Keratinocyte (primary cell): ENCODE measurements at regions not wholly inside any gene's neighbourhood (a gene's known extent, or its start where the extent isn't known, plus 50 kb on each side); places are given as distances from the start of the nearest gene placed in this dataset.

Experiments
- DNase-seq: peaks from one replicate; pipeline ENCODE4 v3.0.0-alpha.2; 2011; ENCODE audit warnings: low read depth, missing footprints, low spot score
- FAIRE-seq: peaks from 2 replicates; lab custom pipeline; 2011; peaks lifted over from hg19 to GRCh38; lab: Jason Lieb, UNC
- H2AFZ ChIP-seq: 2 replicates; pipeline ENCODE4 v1.6.0; 2012; ENCODE audit warnings: low read length, control low read depth, inconsistent platforms; ENCODE audit not compliant: control insufficient read depth
- H3K27ac ChIP-seq: 2 replicates; pipeline ENCODE4 v1.5.1; 2011; ENCODE audit warnings: low read length; ENCODE audit not compliant: control insufficient read depth, insufficient read depth
- H3K27me3 ChIP-seq: 3 replicates; pipeline ENCODE4 v1.6.0; 2011; ENCODE audit warnings: low read length; ENCODE audit not compliant: control insufficient read depth, insufficient read depth; ENCODE audit errors: extremely low read depth
- H3K36me3 ChIP-seq, 2 experiments: 2 replicates in 1 of 2; 3 replicates in 1 of 2; pipeline ENCODE4 v1.5.1; 2011; ENCODE audit warnings: low read length in 2 of 2, mild to moderate bottlenecking in 1 of 2; ENCODE audit not compliant: control insufficient read depth in 2 of 2, insufficient read depth in 2 of 2; ENCODE audit errors: extremely low read depth in 1 of 2
- H3K4me1 ChIP-seq: 3 replicates; pipeline ENCODE4 v1.5.1; 2011; ENCODE audit warnings: low read length; ENCODE audit not compliant: control insufficient read depth, insufficient read depth; ENCODE audit errors: extremely low read depth
- H3K4me2 ChIP-seq: 3 replicates; pipeline ENCODE4 v1.6.0; 2011; ENCODE audit warnings: low read depth, low read length; ENCODE audit not compliant: control insufficient read depth, insufficient read depth; ENCODE audit errors: extremely low read depth
- H3K4me3 ChIP-seq, 3 experiments: fragments of 200-600 bp in 1 of 3; sonication (generic) in 1 of 3; 2 replicates in 2 of 3; 3 replicates in 1 of 3; pipeline ENCODE4 v1.5.1; 2011 to 2016; ENCODE audit warnings: low read length in 3 of 3, mild to moderate bottlenecking in 3 of 3, control low read depth in 2 of 3, inconsistent platforms in 1 of 3, low read depth in 1 of 3, mixed read lengths in 1 of 3, mixed run types in 1 of 3, moderate library complexity in 1 of 3; ENCODE audit not compliant: control insufficient read depth in 2 of 3, insufficient read depth in 2 of 3; ENCODE audit errors: extremely low read depth in 1 of 3
- H3K79me2 ChIP-seq: 2 replicates; pipeline ENCODE4 v1.6.0; 2012; ENCODE audit warnings: low read length; ENCODE audit not compliant: control insufficient read depth, insufficient read depth
- H3K9ac ChIP-seq: 3 replicates; pipeline ENCODE4 v1.6.0; 2011; ENCODE audit warnings: low read length; ENCODE audit not compliant: control insufficient read depth, insufficient read depth; ENCODE audit errors: extremely low read depth
- H3K9me1 ChIP-seq: 3 replicates; pipeline ENCODE4 v1.6.0; 2011; ENCODE audit warnings: low read length; ENCODE audit not compliant: control insufficient read depth, insufficient read depth; ENCODE audit errors: extremely low read depth
- H3K9me3 ChIP-seq: 2 replicates; pipeline ENCODE4 v1.5.1; 2012; ENCODE audit warnings: low read depth, low read length; ENCODE audit not compliant: control insufficient read depth
- H4K20me1 ChIP-seq: 3 replicates; pipeline ENCODE4 v1.6.0; 2011; ENCODE audit warnings: low read length; ENCODE audit not compliant: control insufficient read depth, insufficient read depth; ENCODE audit errors: extremely low read depth
- CTCF ChIP-seq, 3 experiments: IDR thresholded peaks in 1 of 3; conservative IDR thresholded peaks in 1 of 3; optimal IDR thresholded peaks in 1 of 3; 2 replicates in 2 of 3; 3 replicates in 1 of 3; pipeline versions ENCODE3 to v1.5.1; 2011; ENCODE audit warnings: low read length in 3 of 3, mild to moderate bottlenecking in 3 of 3, moderate library complexity in 2 of 3, control low read depth in 1 of 3, inconsistent platforms in 1 of 3; ENCODE audit not compliant: insufficient read depth in 2 of 3; ENCODE audit errors: extremely low read depth in 1 of 3
- EZH2 ChIP-seq: IDR thresholded peaks from one replicate; pipeline ENCODE4 v1.6.1; 2012; ENCODE audit warnings: inconsistent platforms, mild to moderate bottlenecking, low read length, moderate library complexity
- dilution Hi-C: fragments of 300-500 bp; cut with MboI; formaldehyde crosslinking; loops from one replicate; pipeline ENCODE4 v1.7.0; 2020; ENCODE audit warnings: low sequenced_read_pairs; ENCODE audit not compliant: extremely low pct_ligation_motif_present

- Histone ChIP-seq H3K9me1 (no peaks in the 10 kb centered on the region), H3K79me2 (no peaks in the 10 kb centered on the region), H3K27me3 (no peaks in the 10 kb centered on the region), H3K9me3 (no peaks in the 10 kb centered on the region), H3K4me2 (no peak overlapping the region), H3K4me1 (no peaks in the 10 kb centered on the region), H3K9ac (no peak overlapping the region), H3K36me3 (no peaks in the 10 kb centered on the region), H4K20me1 (no peaks in the 10 kb centered on the region), H3K27ac (no peak overlapping the region), H2AFZ (no peak overlapping the region), H3K4me3 (no peak overlapping the region)
- FAIRE-seq, result no peak
- no peak for TF ChIP-seq CTCF (optimal IDR thresholded peaks at IDR 0.05 in 1 of 3, IDR thresholded peaks at IDR 0.05 in 1 of 3, conservative IDR thresholded peaks at IDR 0.05 in 1 of 3; ENCODE audit: extremely low read depth in 1 of 3, insufficient read depth in 2 of 3, low read length in 3 of 3)
- TF ChIP-seq EZH2, result no peak
- dilution Hi-C loops, result no loop called here
- no peak for DNase-seq
Measured at GRCh38 chr19:28697308-28697707, 515.6 kb downstream of the UQCRFS1 start.

- H3K27ac ChIP-seq, result no peak overlapping the region
- TF ChIP-seq CTCF (optimal IDR thresholded peaks at IDR 0.05 in 1 of 3, IDR thresholded peaks at IDR 0.05 in 1 of 3, conservative IDR thresholded peaks at IDR 0.05 in 1 of 3; ENCODE audit: extremely low read depth in 1 of 3, insufficient read depth in 2 of 3, low read length in 3 of 3) (peak in 1 of 3 experiments; percentile 21), EZH2 (no peak)
- H3K36me3 ChIP-seq, result no peaks in the 10 kb centered on the region
- DNase-seq (no peak), FAIRE-seq (no peak)
- H3K4me1 ChIP-seq, result no peaks in the 10 kb centered on the region
- no peaks in the 10 kb centered on the region for H3K9me1 ChIP-seq
- no peak overlapping the region for H3K9ac ChIP-seq
- H4K20me1 ChIP-seq, result no peaks in the 10 kb centered on the region
- H3K79me2 ChIP-seq, result no peaks in the 10 kb centered on the region
- H3K9me3 ChIP-seq, result no peaks in the 10 kb centered on the region
- no peak overlapping the region for H3K4me3 ChIP-seq
- no peak overlapping the region for H2AFZ ChIP-seq
- H3K27me3 ChIP-seq, result no peaks in the 10 kb centered on the region
- no peak overlapping the region for H3K4me2 ChIP-seq
- dilution Hi-C loops, result no loop called here
Measured at GRCh38 chr19:28694812-28695211, 518.1 kb downstream of the UQCRFS1 start.
